HepG2 (cell line): ENCODE measurements at regions not wholly inside any gene's neighbourhood (a gene's known extent, or its start where the extent isn't known, plus 50 kb on each side); places are given as distances from the start of the nearest gene placed in this dataset.

ENCODE experiments used
- ATAC-seq: fragments of 200-7000 bp; cut with Tn5 transposase; 3 replicates; pipeline ENCODE4 v1.9.1; 2020; ENCODE audit warnings: mild to moderate bottlenecking, moderate library complexity
- BruUV-seq: library from RNA; stranded (reverse); fragments of 400-500 nt; replicated peaks from 2 replicates; lab custom pipeline; 2021; lab: Mats Ljungman, UMichigan
- CTCF ChIA-PET: fragments of 300-600 bp; formaldehyde crosslinking; extraction: SDS; loops from one replicate; lab custom pipeline; 2021; ENCODE audit warnings: low total read pairs, inconsistent platforms, low intra/inter-chr PET ratio; lab: Yijun Ruan, JAX
- POLR2A ChIA-PET: fragments of 350-600 bp; sonication (Branson Sonifier 250); formaldehyde crosslinking; loops from one replicate; lab custom pipeline; 2020; ENCODE audit warnings: antibody characterized with exemption, inconsistent platforms; lab: Yijun Ruan, JAX
- DNase-seq: peaks from one replicate; pipeline ENCODE4 v3.0.0-alpha.2; 2015; ENCODE audit warnings: low spot score
- FAIRE-seq: peaks from 3 replicates; lab custom pipeline; 2011; peaks lifted over from hg19 to GRCh38; lab: Jason Lieb, UNC
- H2AFZ ChIP-seq: one replicate; pipeline ENCODE4 v1.6.1; 2011; ENCODE audit warnings: low read length, inconsistent platforms
- H3K27ac ChIP-seq: fragments of 300-600 bp; 3 replicates; pipeline ENCODE4 v1.8.0; 2011; ENCODE audit warnings: mixed run types, mild to moderate bottlenecking, mixed read lengths, low read length, inconsistent platforms; ENCODE audit not compliant: insufficient read depth; ENCODE audit errors: extremely low read length
- H3K27me3 ChIP-seq, 2 experiments: fragments of 200-600 bp in 1 of 2; 2 replicates in 1 of 2; 3 replicates in 1 of 2; pipeline versions ENCODE4 v1.6.0 to v1.8.0; 2011; ENCODE audit warnings: low read length in 2 of 2, mild to moderate bottlenecking in 2 of 2, moderate library complexity in 2 of 2, inconsistent platforms in 1 of 2; ENCODE audit not compliant: insufficient read depth in 2 of 2, control insufficient read depth in 1 of 2
- H3K36me3 ChIP-seq, 2 experiments: fragments of 200-600 bp in 1 of 2; replicated peaks in 1 of 2; 2 replicates in 1 of 2; 3 replicates in 1 of 2; pipeline versions ENCODE4 v1.5.1 to v1.8.0; 2011; ENCODE audit warnings: low read length in 2 of 2, inconsistent platforms in 1 of 2; ENCODE audit not compliant: insufficient read depth in 2 of 2, control insufficient read depth in 1 of 2
- H3K4me1 ChIP-seq: 2 replicates; pipeline ENCODE4 v1.5.1; 2012; ENCODE audit warnings: low read length, inconsistent platforms; ENCODE audit not compliant: insufficient read depth
- H3K4me2 ChIP-seq: 2 replicates; pipeline ENCODE4 v1.6.0; 2011; ENCODE audit warnings: low read depth, low read length, inconsistent platforms
- H3K4me3 ChIP-seq, 3 experiments: fragments of 200-600 bp in 1 of 3; sonication (generic), shearing (Covaris generic) in 1 of 3; replicated peaks in 1 of 3; 2 replicates each; pipeline ENCODE4 v1.5.1; 2011 to 2016; ENCODE audit warnings: low read length in 3 of 3, inconsistent platforms in 2 of 3, low read depth in 2 of 3, mild to moderate bottlenecking in 2 of 3, control low read depth in 1 of 3, mixed read lengths in 1 of 3; ENCODE audit not compliant: insufficient read depth in 1 of 3
- H3K79me2 ChIP-seq: one replicate; pipeline ENCODE4 v1.6.1; 2011; ENCODE audit warnings: low read length, inconsistent platforms; ENCODE audit not compliant: insufficient read depth
- H3K9ac ChIP-seq: 2 replicates; pipeline ENCODE4 v1.6.0; 2011; ENCODE audit warnings: mild to moderate bottlenecking, low read depth, low read length, inconsistent platforms; ENCODE audit not compliant: insufficient read depth
- H3K9me3 ChIP-seq: 2 replicates; pipeline ENCODE4 v1.5.1; 2012; ENCODE audit warnings: mild to moderate bottlenecking, low read length
- H4K20me1 ChIP-seq: 2 replicates; pipeline ENCODE4 v1.6.0; 2011; ENCODE audit warnings: inconsistent platforms, mild to moderate bottlenecking, low read length, moderate library complexity; ENCODE audit not compliant: insufficient read depth
- ARNTL ChIP-seq: sonication (generic); formaldehyde crosslinking; IDR thresholded peaks from 2 replicates; pipeline ENCODE4 v1.4.0; 2020; ENCODE audit warnings: mild to moderate bottlenecking, missing genetic modification reagents
- CHD2 ChIP-seq: IDR thresholded peaks from 2 replicates; pipeline ENCODE4 v1.6.1; 2011; ENCODE audit warnings: low read depth, low read length, improper control_type of control experiment
- ETS1 ChIP-seq: sonication (generic); formaldehyde crosslinking; IDR thresholded peaks from 2 replicates; pipeline ENCODE4 v1.4.0; 2020; ENCODE audit warnings: missing genetic modification reagents
- HOXA3 ChIP-seq: sonication (generic); formaldehyde crosslinking; IDR thresholded peaks from 2 replicates; pipeline ENCODE4 v1.5.0; 2020; ENCODE audit warnings: missing genetic modification reagents
- MED1 ChIP-seq: sonication (generic); formaldehyde crosslinking; IDR thresholded peaks from 2 replicates; pipeline ENCODE4 v1.4.0; 2020; ENCODE audit warnings: missing genetic modification reagents
- NRL ChIP-seq: sonication (generic); formaldehyde crosslinking; IDR thresholded peaks from 2 replicates; pipeline ENCODE4 v1.5.0; 2020; ENCODE audit warnings: missing genetic modification reagents, mild to moderate bottlenecking, moderate library complexity, borderline replicate concordance
- ZHX1 ChIP-seq: sonication (generic); formaldehyde crosslinking; IDR thresholded peaks from 2 replicates; pipeline ENCODE4 v1.8.1; 2022; ENCODE audit warnings: low read depth, mild to moderate bottlenecking, missing genetic modification reagents
- ZMAT5 ChIP-seq: sonication (generic); formaldehyde crosslinking; IDR thresholded peaks from 2 replicates; pipeline ENCODE4 v1.5.0; 2020; ENCODE audit warnings: mild to moderate bottlenecking, low read depth, missing genetic modification reagents, borderline replicate concordance
- ZNF101 ChIP-seq: sonication (generic); formaldehyde crosslinking; IDR thresholded peaks from 2 replicates; pipeline ENCODE4 v1.4.0; 2020; ENCODE audit warnings: mild to moderate bottlenecking, low read depth, missing genetic modification reagents, borderline replicate concordance
- ZNF329 ChIP-seq: sonication (generic); formaldehyde crosslinking; IDR thresholded peaks from 2 replicates; pipeline ENCODE4 v1.9.0; 2021; ENCODE audit warnings: low read depth, mild to moderate bottlenecking, missing genetic modification reagents
- ZNF430 ChIP-seq: sonication (generic); formaldehyde crosslinking; IDR thresholded peaks from 2 replicates; pipeline ENCODE4 v1.9.0; 2021; ENCODE audit warnings: mild to moderate bottlenecking, missing genetic modification reagents
- ZNF441 ChIP-seq: sonication (generic); formaldehyde crosslinking; IDR thresholded peaks from 2 replicates; pipeline ENCODE4 v1.7.0; 2021; ENCODE audit warnings: missing genetic modification reagents, borderline replicate concordance
- ZNF580 ChIP-seq: IDR thresholded peaks from 2 replicates; pipeline ENCODE4 v1.6.1; 2016; ENCODE audit warnings: low read depth, borderline replicate concordance
- ZNF644 ChIP-seq: IDR thresholded peaks from 2 replicates; pipeline ENCODE4 v1.6.1; 2016; ENCODE audit warnings: low read depth
- WGBS: methylation state at CpG from one replicate; pipeline ENCODE4 v1.1.6; 2017; ENCODE audit warnings: low lambda C conversion rate; 5-methylcytosine and 5-hydroxymethylcytosine counted together
- in situ Hi-C: cut with HindIII; loops from 2 replicates; pipeline ENCODE4 v1.10.0; 2017; ENCODE audit warnings: low pct_unique_long_range_greater_than_20kb; ENCODE audit not compliant: extremely low pct_ligation_motif_present
- intact Hi-C: fragments of 100-400 bp; cut with micrococcal nuclease; formaldehyde crosslinking; loops from one replicate; pipeline ENCODE4 v1.10.0; 2022; ENCODE audit not compliant: unreplicated experiment

DNA sequence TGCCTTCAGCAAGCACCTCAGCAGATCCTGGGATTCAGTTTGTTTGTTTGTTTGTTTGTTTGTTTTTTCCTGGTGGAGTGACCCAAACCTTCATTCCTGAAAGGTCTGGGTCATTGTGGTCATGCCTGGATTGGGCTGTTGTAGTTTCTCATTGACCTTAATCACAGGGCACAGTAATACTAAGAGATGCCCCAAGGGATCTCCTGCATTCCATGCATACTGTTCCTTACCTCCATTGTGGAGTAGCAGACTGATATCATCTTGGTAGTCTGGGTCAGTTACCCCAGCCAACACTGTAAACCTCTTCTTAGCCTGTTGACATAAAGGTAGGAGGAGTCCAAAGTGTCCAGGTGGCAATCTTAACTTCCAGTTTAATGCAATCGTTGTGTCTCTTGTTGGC, 1466.7 kb upstream of the CDH9 start:
- CTCF ChIA-PET = no interaction called here
- no peak overlapping the region for H3K4me2 ChIP-seq
- no peaks in the 10 kb centered on the region for H4K20me1 ChIP-seq
- FAIRE-seq (no peak), ATAC-seq (no peak), DNase-seq (no peak)
- H3K36me3 ChIP-seq = no peaks in the 10 kb centered on the region
- no peak overlapping the region for H2AFZ ChIP-seq
- H3K79me2 ChIP-seq = no peaks in the 10 kb centered on the region
- no peak overlapping the region for H3K9ac ChIP-seq
- WGBS = 0% methylated on average over 1 of the region's 1 CpG
- no TSS peak for BruUV-seq
- peaks cover 35% of the 10 kb centered on the region for H3K9me3 ChIP-seq
- no peak overlapping the region for H3K27ac ChIP-seq
- in situ Hi-C loops (no loop called here), intact Hi-C loops (no loop called here)
- H3K4me3 ChIP-seq = no peak overlapping the region
- no peaks in the 10 kb centered on the region for H3K27me3 ChIP-seq
- POLR2A ChIA-PET = no interaction called here
- TF ChIP-seq CHD2 = no peak
- no peak for TF ChIP-seq ETS1 (CRISPR knock-in tag)
- no peak for TF ChIP-seq ZMAT5 (CRISPR knock-in tag)
- TF ChIP-seq MED1 (CRISPR knock-in tag) = no peak
- TF ChIP-seq ZNF430 (CRISPR knock-in tag) = no peak
- TF ChIP-seq ZNF329 (CRISPR knock-in tag) = no peak
- TF ChIP-seq HOXA3 (CRISPR knock-in tag) = no peak
- TF ChIP-seq ZNF644 (CRISPR knock-in tag) = no peak
- TF ChIP-seq, all 625 proteins: peak for 0
- H3K4me1 ChIP-seq = no peaks in the 10 kb centered on the region

DNA sequence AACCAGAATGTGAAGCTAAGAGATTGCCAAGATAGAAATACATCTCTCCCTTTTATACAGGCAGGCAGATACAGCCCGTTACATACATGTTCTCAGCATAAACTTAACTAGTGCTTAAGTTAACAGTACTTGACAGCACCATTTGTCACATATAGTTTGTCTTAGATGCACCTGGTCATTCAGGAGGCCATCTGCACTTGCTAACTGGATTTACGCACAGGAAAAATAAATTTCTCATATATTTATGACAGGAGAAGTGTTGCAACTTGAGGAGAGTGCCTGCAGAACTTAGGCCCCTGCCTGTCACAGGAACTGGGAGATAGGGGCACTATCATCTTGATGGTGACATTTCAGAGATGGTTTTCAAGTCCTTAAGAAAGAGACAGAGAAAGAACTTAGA, 1462.1 kb upstream of the CDH9 start:
- FAIRE-seq (no peak), ATAC-seq (no peak), DNase-seq (no peak)
- Histone ChIP-seq H3K9me3 (peaks cover 8% of the 10 kb centered on the region), H3K4me2 (no peak overlapping the region), H3K4me3 (no peak overlapping the region), H3K27me3 (no peaks in the 10 kb centered on the region), H3K27ac (no peak overlapping the region), H3K9ac (no peak overlapping the region), H3K4me1 (no peaks in the 10 kb centered on the region), H4K20me1 (no peaks in the 10 kb centered on the region), H3K79me2 (no peaks in the 10 kb centered on the region), H2AFZ (no peak overlapping the region), H3K36me3 (no peaks in the 10 kb centered on the region)
- intact Hi-C loops = no loop called here
- POLR2A ChIA-PET = no interaction called here
- BruUV-seq = no TSS peak
- 0% methylated on average over 2 of the region's 2 CpGs for WGBS
- CTCF ChIA-PET = no interaction called here
- in situ Hi-C loops = no loop called here
- TF ChIP-seq ZHX1 (CRISPR knock-in tag) = no peak
- no peak for TF ChIP-seq ARNTL (CRISPR knock-in tag)
- no peak for TF ChIP-seq ZNF101 (CRISPR knock-in tag)
- no peak for TF ChIP-seq ZNF580
- TF ChIP-seq ZNF441 (CRISPR knock-in tag) = no peak
- no peak for TF ChIP-seq NRL
